SJCRH30 (cell line): ENCODE measurements at regions not wholly inside any gene's neighbourhood (a gene's known extent, or its start where the extent isn't known, plus 50 kb on each side); places are given as distances from the start of the nearest gene placed in this dataset.
A peak's percentile ranks its signal among the peaks of the same experiment; 100 is the strongest.
"Not testable (repeated sequence)": the region's sequence is repeated elsewhere in the genome, so short reads cannot be mapped to it uniquely, and the experiment has no call there.

Experiments used
- DNase-seq, 2 experiments: peaks; one replicate each; pipeline ENCODE4 v3.0.0-alpha.2; 2015 to 2020
- H3K27ac ChIP-seq: fragments of 250-450 bp; sonication (Bioruptor Pico); 2 replicates; pipeline ENCODE4 v1.5.1; 2020; ENCODE audit warnings: mild to moderate bottlenecking, moderate library complexity
- H3K27me3 ChIP-seq: fragments of 250-450 bp; sonication (Bioruptor Pico); 2 replicates; pipeline ENCODE4 v1.5.1; 2020; ENCODE audit warnings: mild to moderate bottlenecking, moderate library complexity
- H3K36me3 ChIP-seq: fragments of 250-450 bp; sonication (Bioruptor Pico); 2 replicates; pipeline ENCODE4 v1.5.1; 2020; ENCODE audit warnings: mild to moderate bottlenecking, moderate library complexity
- H3K4me1 ChIP-seq: fragments of 250-450 bp; sonication (Bioruptor Pico); 2 replicates; pipeline ENCODE4 v1.5.1; 2020; ENCODE audit warnings: mild to moderate bottlenecking, moderate library complexity
- H3K4me3 ChIP-seq: fragments of 250-450 bp; sonication (Bioruptor Pico); 2 replicates; pipeline ENCODE4 v1.5.1; 2020; ENCODE audit warnings: mild to moderate bottlenecking, moderate library complexity
- H3K9me3 ChIP-seq: fragments of 250-450 bp; sonication (Bioruptor Pico); replicated peaks from 2 replicates; pipeline ENCODE4 v1.5.1; 2020; ENCODE audit warnings: mild to moderate bottlenecking, moderate library complexity

GRCh38 chr4:117678861-117679260 lies 355.4 kb upstream of the NDST3 start:
- Histone ChIP-seq H3K27me3 (no peaks in the 10 kb centered on the region), H3K36me3 (no peaks in the 10 kb centered on the region), H3K4me1 (no peaks in the 10 kb centered on the region), H3K27ac (no peak overlapping the region), H3K9me3 (no peaks in the 10 kb centered on the region), H3K4me3 (no peak overlapping the region)
- DNase-seq, result no peak

GRCh38 chr4:117691572-117692351 lies 342.5 kb upstream of the NDST3 start:
- no peak overlapping the region for H3K27ac ChIP-seq
- no peaks in the 10 kb centered on the region for H3K27me3 ChIP-seq
- peak; percentile 50 to 53 for DNase-seq
- no peaks in the 10 kb centered on the region for H3K4me1 ChIP-seq
- no peak overlapping the region for H3K4me3 ChIP-seq
- H3K36me3 ChIP-seq, result no peaks in the 10 kb centered on the region
- no peaks in the 10 kb centered on the region for H3K9me3 ChIP-seq

GRCh38 chr4:117692538-117692937 lies 341.7 kb upstream of the NDST3 start:
- Histone ChIP-seq H3K27ac (no peak overlapping the region), H3K4me1 (no peaks in the 10 kb centered on the region), H3K9me3 (no peaks in the 10 kb centered on the region), H3K36me3 (no peaks in the 10 kb centered on the region), H3K27me3 (no peaks in the 10 kb centered on the region), H3K4me3 (no peak overlapping the region)
- DNase-seq, result peak; percentile 8 to 16

- H3K4me1 ChIP-seq, result no peaks in the 10 kb centered on the region
- no peak overlapping the region for H3K27ac ChIP-seq
- no peak for DNase-seq
- no peak overlapping the region for H3K4me3 ChIP-seq
- H3K9me3 ChIP-seq, result no peaks in the 10 kb centered on the region
- no peaks in the 10 kb centered on the region; the same call in 1 of the 2 replicates for H3K27me3 ChIP-seq
- H3K36me3 ChIP-seq, result no peaks in the 10 kb centered on the region
These were observed 334.7 kb upstream of the NDST3 start for GRCh38 chr4:117699595-117699994.

GRCh38 chr4:117700111-117700892 lies 334.0 kb upstream of the NDST3 start:
- no peaks in the 10 kb centered on the region; the same call in 1 of the 2 replicates for H3K27me3 ChIP-seq
- no peaks in the 10 kb centered on the region for H3K9me3 ChIP-seq
- H3K4me1 ChIP-seq, result no peaks in the 10 kb centered on the region
- H3K36me3 ChIP-seq, result no peaks in the 10 kb centered on the region
- H3K4me3 ChIP-seq, result no peak overlapping the region
- H3K27ac ChIP-seq, result no peak overlapping the region
- peak in 1 of 2 experiments; percentile 34 for DNase-seq

GRCh38 chr4:117702353-117702752 lies 331.9 kb upstream of the NDST3 start:
- H3K27me3 ChIP-seq, result no peaks in the 10 kb centered on the region; the same call in 1 of the 2 replicates
- DNase-seq, result no peak
- no peak overlapping the region for H3K4me3 ChIP-seq
- H3K36me3 ChIP-seq, result no peaks in the 10 kb centered on the region
- H3K9me3 ChIP-seq, result no peaks in the 10 kb centered on the region
- H3K4me1 ChIP-seq, result no peaks in the 10 kb centered on the region
- H3K27ac ChIP-seq, result no peak overlapping the region

GRCh38 chr4:117704721-117705120 lies 329.6 kb upstream of the NDST3 start:
- Histone ChIP-seq H3K9me3 (no peaks in the 10 kb centered on the region), H3K4me1 (no peaks in the 10 kb centered on the region), H3K4me3 (no peak overlapping the region), H3K27me3 (no peaks in the 10 kb centered on the region; the same call in 1 of the 2 replicates), H3K36me3 (no peaks in the 10 kb centered on the region), H3K27ac (no peak overlapping the region)
- no peak for DNase-seq

GRCh38 chr4:117740736-117741135 lies 293.6 kb upstream of the NDST3 start:
- no peaks in the 10 kb centered on the region for H3K27me3 ChIP-seq
- no peaks in the 10 kb centered on the region for H3K4me1 ChIP-seq
- no peak overlapping the region for H3K27ac ChIP-seq
- no peaks in the 10 kb centered on the region for H3K36me3 ChIP-seq
- DNase-seq, result peak; percentile 16 to 62
- peaks cover 4% of the 10 kb centered on the region; the same call in 1 of the 2 replicates for H3K9me3 ChIP-seq
- no peak overlapping the region for H3K4me3 ChIP-seq

- not testable (repeated sequence) for H3K4me1 ChIP-seq, H3K27ac ChIP-seq, H3K36me3 ChIP-seq, H3K4me3 ChIP-seq, H3K27me3 ChIP-seq, DNase-seq, H3K9me3 ChIP-seq
These were observed 288.9 kb upstream of the NDST3 start for GRCh38 chr4:117745379-117745778.

- H3K4me1 ChIP-seq, result no peaks in the 10 kb centered on the region
- no peaks in the 10 kb centered on the region for H3K27me3 ChIP-seq
- H3K36me3 ChIP-seq, result no peaks in the 10 kb centered on the region
- no peak for DNase-seq
- no peaks in the 10 kb centered on the region for H3K9me3 ChIP-seq
- H3K27ac ChIP-seq, result no peak overlapping the region
- H3K4me3 ChIP-seq, result no peak overlapping the region
These were observed 278.8 kb upstream of the NDST3 start for GRCh38 chr4:117755438-117755837.

- H3K36me3 ChIP-seq, result no peaks in the 10 kb centered on the region
These were observed 265.7 kb upstream of the NDST3 start for GRCh38 chr4:117768610-117769009.

GRCh38 chr4:117770269-117771102 lies 263.8 kb upstream of the NDST3 start:
- Histone ChIP-seq H3K4me3 (no peak overlapping the region), H3K27ac (no peak overlapping the region), H3K4me1 (no peaks in the 10 kb centered on the region; the same call in 1 of the 2 replicates), H3K27me3 (no peaks in the 10 kb centered on the region), H3K36me3 (no peaks in the 10 kb centered on the region), H3K9me3 (no peaks in the 10 kb centered on the region)
- no peak for DNase-seq

More at GRCh38 chr4:117768610-117769009, 265.7 kb upstream of the NDST3 start:
- no peaks in the 10 kb centered on the region for H3K9me3 ChIP-seq
- no peak overlapping the region for H3K4me3 ChIP-seq
- DNase-seq, result no peak
- H3K27ac ChIP-seq, result no peak overlapping the region
- no peaks in the 10 kb centered on the region; the same call in 1 of the 2 replicates for H3K4me1 ChIP-seq
- no peaks in the 10 kb centered on the region for H3K27me3 ChIP-seq

- Histone ChIP-seq H3K9me3 (no peaks in the 10 kb centered on the region), H3K4me1 (no peaks in the 10 kb centered on the region; the same call in 1 of the 2 replicates), H3K4me3 (no peak overlapping the region), H3K36me3 (no peaks in the 10 kb centered on the region), H3K27ac (no peak overlapping the region), H3K27me3 (no peaks in the 10 kb centered on the region)
- DNase-seq, result peak in 1 of 2 experiments; percentile 31
These were observed 262.5 kb upstream of the NDST3 start for GRCh38 chr4:117771647-117772337.
